ENCODE measurements at regions not wholly inside any gene's neighbourhood (a gene's known extent, or its start where the extent isn't known, plus 50 kb on each side); places are given as distances from the start of the nearest gene placed in this dataset.

GRCh38 chr11:26264266-26264665 is 67.7 kb upstream of the ANO3 start:
- TF ChIP-seq CTCF (IDR thresholded peaks at IDR 0.05) (no peak), POLR2A (IDR thresholded peaks at IDR 0.05) (no peak)
